GM19043 (cell line): ENCODE measurements at regions not wholly inside any gene's neighbourhood (a gene's known extent, or its start where the extent isn't known, plus 50 kb on each side); places are given as distances from the start of the nearest gene placed in this dataset.
"Not testable (repeated sequence)": the region's sequence is repeated elsewhere in the genome, so short reads cannot be mapped to it uniquely, and the experiment has no call there.

ENCODE experiments used
- ATAC-seq: cut with Tn5 transposase; IDR thresholded peaks from one replicate; pipeline ENCODE4 v1.9.1; 2021; ENCODE audit warnings: low read depth; ENCODE audit not compliant: unreplicated experiment

- ATAC-seq = no peak
Observed at GRCh38 chr5:156219483-156220005, 107.4 kb upstream of the SGCD start.

GRCh38 chr5:156221816-156222215 lies 105.1 kb upstream of the SGCD start:
- ATAC-seq = no peak

GRCh38 chr5:156223547-156223946 lies 103.4 kb upstream of the SGCD start:
- no peak for ATAC-seq

GRCh38 chr5:156226485-156226884 lies 100.5 kb upstream of the SGCD start:
- not testable (repeated sequence) for ATAC-seq

- ATAC-seq = no peak
Observed at GRCh38 chr5:156230887-156231286, 96.1 kb upstream of the SGCD start.

- no peak for ATAC-seq
Observed at GRCh38 chr5:156232251-156232869, 94.6 kb upstream of the SGCD start.

- no peak for ATAC-seq
Observed at GRCh38 chr5:156237361-156237760, 89.6 kb upstream of the SGCD start.

GRCh38 chr5:156239800-156240199 lies 87.2 kb upstream of the SGCD start:
- no peak for ATAC-seq

- ATAC-seq = no peak
Observed at GRCh38 chr5:156240414-156240813, 86.5 kb upstream of the SGCD start.

- ATAC-seq = no peak
Observed at GRCh38 chr5:156241266-156241665, 85.7 kb upstream of the SGCD start.

GRCh38 chr5:156245895-156246294 lies 81.1 kb upstream of the SGCD start:
- ATAC-seq = no peak

- no peak for ATAC-seq
Observed at GRCh38 chr5:156251076-156251475, 75.9 kb upstream of the SGCD start.

- no peak for ATAC-seq
Observed at GRCh38 chr5:156253130-156253529, 73.8 kb upstream of the SGCD start.

GRCh38 chr5:156254196-156254595 lies 72.8 kb upstream of the SGCD start:
- no peak for ATAC-seq

- ATAC-seq = no peak
Observed at GRCh38 chr5:156256642-156257041, 70.3 kb upstream of the SGCD start.

- ATAC-seq = no peak
Observed at GRCh38 chr5:156258934-156259333, 68.0 kb upstream of the SGCD start.

GRCh38 chr5:156259618-156260017 lies 67.3 kb upstream of the SGCD start:
- no peak for ATAC-seq

GRCh38 chr5:156261275-156261939 lies 65.6 kb upstream of the SGCD start:
- no peak for ATAC-seq

GRCh38 chr5:156271569-156271968 lies 55.4 kb upstream of the SGCD start:
- ATAC-seq = no peak

GRCh38 chr5:156272139-156272538 lies 54.8 kb upstream of the SGCD start:
- ATAC-seq = no peak

GRCh38 chr5:156273325-156273724 lies 53.6 kb upstream of the SGCD start:
- no peak for ATAC-seq

- no peak for ATAC-seq
Observed at GRCh38 chr5:156274453-156274852, 52.5 kb upstream of the SGCD start.
